ENCODE measurements at regions not wholly inside any gene's neighbourhood (a gene's known extent, or its start where the extent isn't known, plus 50 kb on each side); places are given as distances from the start of the nearest gene placed in this dataset.

GRCh38 chr1:209015092-209015491 is 568.4 kb upstream of the CAMK1G start:
- TF ChIP-seq CTCF (IDR thresholded peaks at IDR 0.05) (no peak), POLR2A (IDR thresholded peaks at IDR 0.05; ENCODE audit: low read depth) (no peak)
